Fibroblast of skin of abdomen (primary cell): ENCODE measurements at regions not wholly inside any gene's neighbourhood (a gene's known extent, or its start where the extent isn't known, plus 50 kb on each side); places are given as distances from the start of the nearest gene placed in this dataset.
"Not testable (repeated sequence)": the region's sequence is repeated elsewhere in the genome, so short reads cannot be mapped to it uniquely, and the experiment has no call there.

Experiments used
- DNase-seq: peaks from one replicate; pipeline ENCODE4 v3.0.0-alpha.2; 2013

DNA sequence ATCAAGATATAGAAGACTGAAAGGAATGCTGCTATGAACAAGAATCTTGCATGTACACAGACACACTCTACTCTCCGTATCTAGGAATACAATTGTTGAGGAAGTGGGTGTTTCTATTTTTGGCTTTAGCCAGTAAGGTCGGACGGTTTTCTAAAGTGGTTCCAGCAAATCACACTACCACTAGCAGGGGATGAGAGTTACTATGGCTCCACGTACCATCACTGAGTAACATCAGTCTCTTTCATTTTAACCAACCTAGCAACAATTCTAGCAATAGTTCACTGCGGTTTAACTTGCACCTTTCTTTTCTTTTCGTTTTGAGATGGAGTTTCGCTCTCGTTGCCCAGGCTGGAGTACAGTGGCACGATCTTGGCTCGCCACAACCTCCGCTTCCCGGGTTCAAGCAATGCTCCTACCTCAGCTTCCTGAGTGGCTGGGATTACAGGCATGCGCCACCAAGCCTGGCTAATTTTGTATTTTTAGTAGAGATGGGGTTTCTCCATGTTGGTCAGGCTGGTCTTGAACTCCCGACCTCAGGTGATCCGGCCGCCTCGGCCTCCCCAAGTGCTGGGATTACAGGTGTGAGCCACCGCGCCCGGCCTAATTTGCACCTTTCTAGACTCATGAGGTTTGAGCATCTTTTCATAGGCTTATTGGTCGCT is 103.2 kb upstream of the ZNF746 start:
- DNase-seq = not testable (repeated sequence)

DNA sequence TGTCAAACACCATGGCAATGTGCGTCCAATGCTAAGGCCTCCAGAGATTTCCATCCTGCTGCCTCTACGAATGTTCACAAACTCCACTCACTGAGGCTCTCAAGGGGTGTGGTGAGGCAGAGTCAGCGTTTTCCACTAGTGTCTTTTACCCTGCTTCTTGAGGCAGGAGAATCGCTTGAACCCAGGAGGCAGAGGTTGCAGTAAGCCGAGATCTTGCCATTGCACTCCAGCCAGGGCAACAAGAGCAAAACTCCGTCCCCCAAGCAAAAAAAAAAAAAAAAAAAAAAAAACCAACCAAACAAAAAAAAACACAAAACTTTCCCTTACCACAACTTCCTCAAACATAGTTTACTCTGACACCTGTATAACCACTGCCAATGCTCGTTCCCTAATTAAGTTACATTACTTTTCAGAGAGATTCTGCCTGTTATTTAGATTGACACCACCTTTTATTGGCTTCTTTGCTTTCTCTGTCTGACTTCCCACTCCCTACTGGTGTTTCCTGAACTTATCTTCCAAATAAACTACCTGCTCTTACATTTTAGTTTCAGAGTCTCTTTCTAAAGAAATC is 102.1 kb upstream of the ZNF746 start:
- no peak for DNase-seq

DNA sequence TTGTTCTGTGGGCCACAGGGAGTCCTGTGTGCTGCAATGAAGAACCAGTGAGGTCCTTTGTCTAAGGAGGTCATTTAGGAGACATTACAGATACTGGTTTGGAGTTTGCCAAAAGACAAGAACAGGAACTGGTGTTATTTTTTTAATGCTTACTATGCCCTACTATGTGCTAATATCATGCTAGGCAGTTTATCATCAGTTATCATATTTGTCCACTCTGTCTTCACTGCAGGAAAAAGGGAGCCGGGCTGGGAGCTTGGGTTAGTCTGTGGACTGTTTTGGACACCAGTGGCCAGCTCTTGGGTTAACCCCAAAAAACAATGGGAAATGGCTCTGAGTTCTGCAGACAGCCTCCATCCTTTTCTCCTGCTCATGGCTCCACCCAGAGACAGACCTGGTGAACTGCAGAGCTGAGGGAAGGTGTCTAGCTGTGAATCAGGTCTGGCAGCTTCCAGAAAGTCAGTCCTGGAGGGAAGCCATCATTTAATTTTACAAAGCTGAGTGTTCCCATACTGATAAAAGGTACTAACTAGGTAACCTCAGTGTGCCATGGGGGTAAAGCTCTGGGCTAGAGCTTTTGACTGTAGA is 101.2 kb upstream of the ZNF746 start:
- peak; percentile 20 for DNase-seq

DNA sequence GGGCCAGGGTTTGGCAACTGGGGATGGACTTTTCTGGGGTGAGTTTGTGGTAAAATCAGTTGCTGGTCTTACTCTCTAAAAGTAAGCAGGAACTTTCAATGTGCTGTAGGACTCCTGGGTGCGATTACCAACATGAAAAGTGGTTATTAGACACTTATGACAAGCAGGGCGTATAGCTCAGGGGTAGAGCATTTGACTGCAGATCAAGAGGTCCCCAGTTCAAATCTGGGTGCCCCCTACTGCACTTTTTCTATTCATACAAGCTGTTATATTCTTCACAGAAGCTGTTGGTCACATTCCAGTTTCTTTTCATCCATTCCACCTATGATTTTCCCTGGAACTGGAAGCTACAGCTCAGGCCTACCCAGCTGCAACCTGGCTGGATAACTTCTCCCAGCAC is 100.2 kb upstream of the ZNF746 start:
- not testable (repeated sequence) for DNase-seq

DNA sequence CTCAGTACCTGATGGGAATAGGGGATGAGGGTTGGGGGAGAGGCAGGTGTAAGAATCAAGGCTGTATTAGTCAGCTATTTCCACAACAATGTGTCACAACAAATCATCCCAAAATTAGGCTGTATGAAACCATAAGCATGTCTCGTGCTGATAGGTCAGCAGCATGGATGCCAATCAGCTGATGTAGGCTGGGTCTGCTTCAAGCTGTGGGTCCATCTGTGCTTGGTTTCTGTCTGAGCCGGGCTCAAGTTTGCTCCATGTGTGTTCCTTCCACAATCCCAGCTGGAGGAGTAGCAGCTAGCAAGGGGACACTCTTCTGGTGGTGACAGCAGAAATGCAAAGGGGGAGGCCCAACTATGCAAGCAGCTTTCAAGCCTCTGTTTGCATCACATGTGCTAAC is 97.9 kb upstream of the ZNF746 start:
- no peak for DNase-seq

DNA sequence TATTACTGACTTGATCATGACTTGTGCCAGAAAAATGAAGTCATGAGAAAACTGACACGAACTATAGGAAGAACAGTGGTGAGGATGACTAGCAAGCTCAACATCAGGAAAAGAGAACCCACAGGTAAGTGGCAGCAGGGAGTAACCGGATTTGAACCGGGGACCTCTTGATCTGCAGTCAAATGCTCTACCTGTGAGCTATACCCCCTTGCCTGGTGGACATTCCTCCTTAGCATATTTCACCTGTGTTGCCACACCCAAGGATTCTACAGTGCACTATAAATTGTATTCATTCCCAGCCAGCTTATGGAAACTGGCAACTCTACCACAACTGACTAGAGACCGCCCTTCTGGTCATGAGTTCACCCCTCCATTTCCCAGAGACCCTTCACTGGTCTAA is 97.5 kb upstream of the ZNF746 start:
- no peak for DNase-seq

DNA sequence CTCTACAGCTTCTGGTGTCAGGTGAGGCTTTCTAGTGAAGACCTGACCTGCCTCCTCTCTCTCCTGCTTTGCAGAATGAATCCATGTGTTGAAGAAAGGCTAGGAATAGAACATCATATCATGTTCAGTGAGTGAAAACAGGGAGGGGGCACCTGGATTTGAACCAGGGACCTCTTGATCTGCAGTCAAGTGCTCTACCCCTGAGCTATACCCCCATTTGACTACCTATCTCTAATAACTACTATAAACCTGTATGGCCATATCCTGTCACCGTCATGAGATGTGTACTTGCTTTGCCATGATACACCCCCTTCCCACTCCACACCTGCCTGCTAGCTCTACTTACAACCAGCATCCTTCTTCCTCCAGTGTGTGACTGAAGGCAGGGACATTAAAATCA is 91.3 kb upstream of the ZNF746 start:
- DNase-seq = no peak

DNA sequence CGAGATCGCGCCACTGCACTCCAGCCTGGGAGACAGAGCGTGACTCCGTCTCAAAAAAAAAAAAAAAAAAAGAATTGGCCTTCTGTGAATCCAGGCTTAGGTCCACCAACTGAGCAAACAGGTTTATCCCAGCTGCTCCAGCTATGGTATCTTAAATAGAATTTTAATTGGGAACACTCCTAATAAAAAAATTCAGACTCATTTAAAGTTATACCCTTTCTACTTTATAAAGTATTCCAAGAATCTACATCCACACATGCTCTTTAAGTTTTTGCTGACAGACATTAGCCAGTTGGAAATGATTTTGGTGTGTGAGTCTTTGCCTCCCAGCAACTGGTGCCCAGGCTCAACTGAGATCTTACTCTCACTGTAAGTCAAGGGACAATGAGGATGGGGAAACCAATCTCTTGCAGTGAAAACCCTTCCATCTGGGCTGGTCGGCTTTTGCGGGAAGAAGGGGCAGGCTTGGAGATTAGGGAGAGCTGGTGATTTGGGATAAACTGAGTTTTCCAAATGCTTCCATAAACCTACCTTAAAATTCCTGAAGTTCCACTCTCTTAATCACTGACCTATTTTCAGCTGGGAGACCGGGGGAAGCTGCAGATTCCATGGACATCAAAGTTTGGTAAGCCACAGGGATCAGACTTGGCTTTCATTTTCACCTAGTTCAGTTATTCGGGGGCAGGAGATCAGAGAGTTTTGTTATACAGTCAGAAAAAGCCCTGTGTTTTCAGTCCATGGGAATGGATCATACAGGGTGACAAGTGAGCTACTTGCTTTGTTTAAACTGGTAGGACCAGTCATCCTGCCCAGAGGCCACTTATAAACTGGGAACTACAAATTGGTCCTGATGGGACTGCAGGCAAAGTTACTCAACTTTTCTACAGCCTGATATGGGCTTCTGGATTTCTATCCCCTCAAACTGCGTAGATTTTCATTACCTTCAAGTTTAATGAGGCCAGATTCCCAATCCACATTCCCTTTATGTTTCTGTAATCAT is 89.3 kb upstream of the ZNF746 start:
- DNase-seq = peak; percentile 52

DNA sequence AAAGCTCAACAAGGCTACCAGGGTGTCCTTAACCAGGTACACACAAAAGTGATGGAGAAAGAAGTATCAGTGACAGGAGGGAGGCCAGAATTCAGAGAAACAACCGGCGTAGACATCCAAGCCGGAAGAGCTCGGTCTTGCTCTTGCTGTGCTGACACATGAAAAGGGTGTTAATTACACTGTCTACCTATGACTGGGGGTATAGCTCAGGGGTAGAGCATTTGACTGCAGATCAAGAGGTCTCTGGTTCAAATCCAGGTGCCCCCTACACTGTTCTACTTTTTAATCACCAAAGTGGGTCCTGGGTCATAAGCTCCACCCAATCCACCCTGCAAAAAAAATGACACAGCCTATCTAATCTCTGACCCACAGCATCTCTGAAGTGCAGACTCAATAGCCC is 86.9 kb upstream of the ZNF746 start:
- no peak for DNase-seq

DNA sequence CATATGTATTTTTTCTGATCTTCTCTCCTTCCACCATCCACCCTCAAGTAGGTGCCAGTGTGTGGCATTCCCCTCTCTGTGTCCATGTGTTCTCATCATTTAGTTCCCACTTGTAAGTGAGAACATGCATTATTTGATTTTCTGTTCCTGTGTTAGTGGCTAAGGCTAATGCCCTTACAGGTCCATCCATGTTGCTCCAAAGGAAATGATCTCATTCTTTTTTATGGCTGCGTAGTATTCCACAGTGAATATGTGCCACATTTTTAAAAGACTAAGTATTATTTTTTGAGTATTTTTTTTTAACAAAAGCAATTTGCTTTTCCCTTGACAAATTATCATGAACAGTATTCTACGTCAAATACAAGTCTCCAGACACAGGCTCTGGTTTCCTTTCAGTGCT is 86.4 kb upstream of the ZNF746 start:
- no peak for DNase-seq

DNA sequence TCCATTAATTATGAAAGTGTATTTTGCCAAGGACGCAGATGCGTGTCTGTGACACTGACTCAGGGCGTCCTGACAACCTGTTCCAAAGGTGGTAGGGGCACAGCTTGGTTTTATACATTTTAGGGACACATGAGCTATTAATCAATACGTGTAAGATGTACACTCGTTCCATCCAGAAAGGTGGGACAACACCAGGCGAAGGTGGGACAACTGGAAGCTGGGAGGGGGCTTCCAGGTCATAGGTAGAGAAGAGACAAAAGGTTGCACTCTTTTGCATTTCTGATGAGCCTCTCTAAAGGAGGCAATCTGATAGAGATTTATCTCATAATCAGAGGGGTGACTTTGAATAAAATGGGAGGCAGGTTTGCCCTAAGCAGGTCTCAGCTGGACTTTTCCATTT is 82.7 kb upstream of the ZNF746 start:
- DNase-seq = no peak

DNA sequence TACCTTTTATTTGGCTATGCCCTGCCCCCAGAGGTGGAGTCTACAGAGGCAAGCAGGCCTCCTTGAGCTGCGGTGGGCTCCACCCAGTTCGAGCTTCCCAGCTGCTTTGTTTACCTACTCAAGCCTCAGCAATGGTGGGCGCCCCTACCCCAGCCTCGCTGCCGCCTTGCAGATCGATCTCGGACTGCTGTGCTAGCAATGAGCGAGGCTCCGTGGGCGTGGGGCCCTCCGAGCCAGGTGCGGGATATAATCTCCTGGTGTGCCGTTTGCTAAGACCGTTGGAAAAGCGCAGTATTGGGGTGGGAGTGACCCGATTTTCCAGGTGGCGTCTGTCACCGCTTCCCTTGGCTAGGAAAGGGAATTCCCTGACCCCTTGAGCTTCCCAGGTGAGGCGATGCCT is 81.8 kb upstream of the ZNF746 start:
- not testable (repeated sequence) for DNase-seq

DNA sequence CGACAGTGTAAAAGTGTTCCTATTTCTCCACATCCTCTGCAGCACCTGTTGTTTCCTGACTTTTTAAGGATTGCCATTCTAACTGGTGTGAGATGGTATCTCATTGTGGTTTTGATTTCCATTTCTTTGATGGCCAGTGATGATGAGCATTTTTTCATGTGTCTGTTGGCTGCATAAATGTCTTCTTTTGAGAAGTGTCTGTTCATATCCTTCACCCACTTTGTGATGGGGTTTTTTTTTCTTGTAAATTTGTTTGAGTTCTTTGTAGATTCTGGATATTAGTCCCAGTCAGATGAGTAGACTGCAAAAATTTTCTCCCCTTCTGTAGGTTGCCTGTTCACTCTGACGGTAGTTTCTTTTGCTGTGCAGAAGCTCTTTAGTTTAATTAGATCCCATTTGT is 76.8 kb upstream of the ZNF746 start:
- DNase-seq = not testable (repeated sequence)

DNA sequence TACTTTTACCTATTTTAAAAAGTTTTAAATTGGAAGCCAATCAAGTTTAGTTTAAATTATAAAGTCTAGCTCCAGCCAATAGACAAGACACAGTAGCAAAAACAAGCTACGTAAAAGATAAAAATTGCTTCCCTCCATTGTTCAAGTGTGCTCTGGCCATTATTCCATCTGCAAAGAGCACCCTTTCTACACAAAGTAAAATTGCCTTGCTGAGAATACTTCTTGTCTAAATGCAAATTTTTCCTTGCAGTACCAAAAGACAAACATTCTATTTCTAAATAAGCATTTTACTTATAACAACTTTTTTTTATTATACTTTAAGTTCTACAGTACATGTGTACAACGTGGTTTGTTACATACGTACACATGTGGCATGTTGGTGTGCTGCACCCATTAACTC is 75.9 kb upstream of the ZNF746 start:
- DNase-seq = no peak

DNA sequence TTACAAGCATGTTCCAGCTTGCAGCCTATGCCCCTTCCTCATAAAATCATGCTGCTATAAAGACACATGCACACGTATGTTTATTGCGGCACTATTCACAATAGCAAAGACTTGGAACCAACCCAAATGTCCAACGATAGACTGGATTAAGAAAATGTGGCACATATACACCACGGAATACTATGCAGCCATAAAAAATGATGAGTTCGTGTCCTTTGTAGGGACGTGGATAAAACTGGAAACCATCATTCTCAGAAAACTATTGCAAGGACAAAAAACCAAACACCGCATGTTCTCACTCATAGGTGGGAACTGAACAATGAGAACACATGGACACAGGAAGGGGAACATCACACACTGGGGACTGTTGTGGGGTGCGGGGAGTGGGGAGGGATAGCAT is 75.3 kb upstream of the ZNF746 start:
- DNase-seq = not testable (repeated sequence)

DNA sequence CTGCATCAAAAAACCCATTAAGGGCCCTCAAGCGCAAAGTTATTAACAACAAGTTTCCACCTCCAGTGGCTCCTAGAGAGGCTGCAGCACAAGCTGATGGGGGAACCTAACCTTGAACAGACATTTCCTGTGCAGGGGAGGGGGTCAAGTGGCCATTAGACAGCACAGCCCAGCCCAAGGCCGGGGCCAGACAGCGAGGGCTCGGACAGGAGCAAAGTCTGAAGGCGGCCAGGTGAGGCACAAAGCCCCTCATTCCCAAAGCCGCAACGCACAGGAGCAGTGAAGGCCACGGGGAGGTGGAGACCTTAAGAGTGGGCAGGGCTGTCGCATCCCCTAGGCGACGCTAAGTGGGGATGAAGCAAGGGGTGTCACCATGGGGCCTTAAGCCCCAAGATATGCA is 73.2 kb upstream of the ZNF746 start:
- DNase-seq = no peak

DNA sequence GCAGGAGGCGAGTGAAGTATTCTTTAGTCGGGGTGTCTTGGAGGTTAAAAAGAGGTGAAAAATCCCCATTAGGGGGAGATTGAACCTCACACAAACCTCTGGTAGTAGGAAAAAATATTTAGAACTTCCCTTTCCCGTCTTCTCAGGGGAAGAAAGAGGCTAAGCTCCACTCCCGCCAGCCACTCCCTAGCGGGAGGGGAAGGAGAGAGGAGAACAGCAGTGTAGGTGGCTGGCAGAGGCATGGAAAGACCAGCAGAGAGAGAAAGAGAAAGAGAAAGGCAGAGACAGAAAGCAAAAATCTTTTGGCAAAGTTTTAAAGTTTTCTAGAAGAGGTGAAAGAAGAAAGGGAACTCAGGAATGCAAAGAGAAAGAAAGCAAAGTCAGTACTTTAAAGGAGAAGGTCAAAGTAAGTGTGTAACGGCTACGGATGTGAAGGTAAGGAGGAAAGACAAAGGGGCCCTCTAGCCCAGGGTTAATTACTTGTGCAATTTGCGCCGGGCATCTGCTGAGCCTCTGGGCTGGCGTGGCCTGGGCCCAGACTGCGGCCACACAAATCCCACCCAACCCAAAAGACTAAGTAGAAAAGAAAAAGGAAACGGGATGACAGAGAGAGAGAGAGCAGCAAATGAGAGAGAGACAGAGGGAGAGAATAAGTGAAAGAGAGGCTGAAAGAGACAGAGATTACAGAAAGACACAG is 72.3 kb upstream of the ZNF746 start:
- DNase-seq = no peak

DNA sequence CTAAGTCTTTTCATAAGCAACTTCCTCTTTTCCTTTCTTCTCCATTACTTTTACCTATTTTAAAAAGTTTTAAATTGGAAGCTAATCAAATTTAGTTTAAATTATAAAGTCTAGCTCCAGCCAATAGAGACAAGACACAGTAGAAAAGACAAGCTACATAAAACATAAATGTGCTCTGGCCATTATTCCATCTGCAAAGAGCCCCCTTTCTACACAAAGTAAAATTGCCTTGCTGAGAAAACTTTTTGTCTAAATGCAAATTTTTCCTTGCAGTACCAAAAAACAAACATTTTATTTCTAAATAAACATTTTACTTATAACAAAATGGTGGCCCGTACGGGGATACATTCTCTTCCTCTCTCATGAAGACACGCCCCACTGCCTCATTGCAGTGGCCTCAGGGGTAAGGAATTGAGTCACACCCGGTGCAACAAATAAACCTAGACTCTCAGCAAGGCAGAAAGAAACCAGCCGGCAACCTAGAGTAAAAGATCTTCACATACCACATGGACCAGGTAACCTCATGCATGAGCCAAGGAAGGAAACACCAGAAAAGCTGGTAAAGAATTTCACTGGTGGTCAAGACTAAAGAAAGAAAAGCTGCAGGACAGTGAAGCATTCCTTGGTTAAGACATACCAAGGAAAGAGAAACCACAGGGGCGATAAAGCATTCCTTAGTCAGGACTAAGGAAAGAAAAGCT is 71.6 kb upstream of the ZNF746 start:
- DNase-seq = peak; percentile 50

DNA sequence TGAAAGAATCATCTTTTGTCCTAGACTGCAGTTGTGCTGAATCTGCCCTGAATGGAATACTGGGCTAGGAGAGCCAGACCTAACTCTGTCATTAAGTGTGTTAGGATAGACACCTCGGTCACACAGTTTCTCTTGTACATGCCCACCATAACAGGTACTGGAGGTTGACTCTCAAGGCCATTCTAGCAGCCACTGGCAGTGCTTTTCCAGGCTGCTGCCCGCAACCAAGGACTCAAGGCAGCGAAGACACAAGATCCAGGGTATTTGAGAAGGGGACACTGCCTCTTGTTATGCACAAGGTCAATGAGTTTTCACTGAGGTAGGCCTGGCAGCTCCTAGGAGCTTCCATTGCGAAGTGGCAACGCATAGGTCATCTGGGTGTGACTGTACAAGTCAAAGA is 70.6 kb upstream of the ZNF746 start:
- no peak for DNase-seq

DNA sequence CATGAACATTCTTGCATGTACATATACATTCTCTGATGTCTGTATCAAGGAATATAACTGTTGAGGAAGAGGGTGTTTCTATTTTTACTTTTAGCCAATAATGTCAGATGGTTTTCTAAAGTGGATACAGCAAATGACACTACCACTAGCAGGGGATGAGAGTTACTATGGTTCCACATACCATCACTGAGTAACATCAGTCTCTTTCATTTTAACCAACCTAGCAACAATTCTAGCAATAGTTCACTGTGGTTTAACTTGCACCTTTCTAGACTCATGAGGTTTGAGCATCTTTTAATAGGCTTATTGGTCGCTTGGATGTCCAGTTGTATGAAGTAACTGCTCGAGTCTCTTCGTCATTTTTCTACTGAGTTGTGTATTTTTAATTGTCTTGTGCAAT is 68.5 kb upstream of the ZNF746 start:
- no peak for DNase-seq

DNA sequence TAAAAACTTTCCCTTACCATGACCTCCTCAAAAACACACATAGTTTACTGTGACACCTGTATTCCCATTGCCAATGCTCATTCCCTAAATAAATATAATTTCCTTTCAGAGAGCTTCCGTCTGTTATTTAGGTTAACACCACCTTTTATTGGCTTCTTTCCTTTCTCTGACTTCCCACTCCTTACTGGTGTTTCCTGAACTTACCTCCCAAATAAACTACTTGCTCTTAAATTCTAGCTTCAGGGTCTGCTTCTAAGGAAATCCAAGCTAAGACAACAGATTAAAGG is 67.4 kb upstream of the ZNF746 start:
- no peak for DNase-seq
